Transverse colon (tissue), 4 donors: ENCODE measurements at regions not wholly inside any gene's neighbourhood (a gene's known extent, or its start where the extent isn't known, plus 50 kb on each side); places are given as distances from the start of the nearest gene placed in this dataset.

Source experiments
- POLR2A ChIP-seq: fragments of 450-650 bp; IDR thresholded peaks from one replicate; pipeline ENCODE4 v1.6.1; 2016; ENCODE audit warnings: antibody characterized with exemption, mild to moderate bottlenecking, moderate library complexity
- POLR2AphosphoS5 ChIP-seq, 3 donors: sonication (generic); formaldehyde crosslinking; IDR thresholded peaks; one replicate each; pipeline ENCODE4 v1.6.1; 2016; ENCODE audit warnings: antibody characterized with exemption in 3 of 3
- TF ChIP-seq, protein P1 (sequence below), 5 experiments: fragments of 200-600 bp in 3 of 5; fragments of 450-650 bp in 2 of 5; sonication (generic) in 3 of 5; IDR thresholded peaks; 1 replicate in 2 of 5; 2 replicates in 3 of 5; pipeline ENCODE4 v1.5.1; 2016 to 2017; ENCODE audit warnings: antibody characterized with exemption in 5 of 5, inconsistent platforms in 3 of 5, mild to moderate bottlenecking in 2 of 5, moderate library complexity in 1 of 5

DNA sequence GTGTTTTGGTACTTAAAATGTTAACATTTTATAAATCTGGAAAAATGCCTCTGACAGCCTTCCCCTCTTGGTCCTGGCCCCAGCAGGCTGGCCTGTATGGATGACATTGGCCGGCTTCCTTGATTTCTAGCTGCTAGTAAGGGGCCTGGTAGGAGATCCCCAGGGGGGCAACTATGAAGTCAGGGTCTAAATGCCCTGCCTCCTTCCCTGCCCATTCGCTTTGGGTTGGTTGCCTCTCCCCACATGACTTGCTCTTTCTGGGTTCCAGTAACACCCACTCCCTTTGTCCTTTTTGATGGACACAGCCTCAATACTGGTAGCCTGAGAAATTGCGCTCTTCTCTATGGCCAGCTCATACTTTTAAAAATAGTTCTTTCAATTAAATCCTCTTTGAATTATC, 78.0 kb upstream of the MAD2L1 start:
- TF ChIP-seq, protein P1, sequence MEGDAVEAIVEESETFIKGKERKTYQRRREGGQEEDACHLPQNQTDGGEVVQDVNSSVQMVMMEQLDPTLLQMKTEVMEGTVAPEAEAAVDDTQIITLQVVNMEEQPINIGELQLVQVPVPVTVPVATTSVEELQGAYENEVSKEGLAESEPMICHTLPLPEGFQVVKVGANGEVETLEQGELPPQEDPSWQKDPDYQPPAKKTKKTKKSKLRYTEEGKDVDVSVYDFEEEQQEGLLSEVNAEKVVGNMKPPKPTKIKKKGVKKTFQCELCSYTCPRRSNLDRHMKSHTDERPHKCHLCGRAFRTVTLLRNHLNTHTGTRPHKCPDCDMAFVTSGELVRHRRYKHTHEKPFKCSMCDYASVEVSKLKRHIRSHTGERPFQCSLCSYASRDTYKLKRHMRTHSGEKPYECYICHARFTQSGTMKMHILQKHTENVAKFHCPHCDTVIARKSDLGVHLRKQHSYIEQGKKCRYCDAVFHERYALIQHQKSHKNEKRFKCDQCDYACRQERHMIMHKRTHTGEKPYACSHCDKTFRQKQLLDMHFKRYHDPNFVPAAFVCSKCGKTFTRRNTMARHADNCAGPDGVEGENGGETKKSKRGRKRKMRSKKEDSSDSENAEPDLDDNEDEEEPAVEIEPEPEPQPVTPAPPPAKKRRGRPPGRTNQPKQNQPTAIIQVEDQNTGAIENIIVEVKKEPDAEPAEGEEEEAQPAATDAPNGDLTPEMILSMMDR (IDR thresholded peaks at IDR 0.05), result no peak
- no peak for TF ChIP-seq POLR2A
- TF ChIP-seq POLR2AphosphoS5 (IDR thresholded peaks at IDR 0.05), result no peak
